HepG2 (cell line): ENCODE measurements at regions not wholly inside any gene's neighbourhood (a gene's known extent, or its start where the extent isn't known, plus 50 kb on each side); places are given as distances from the start of the nearest gene placed in this dataset.
"Not testable (repeated sequence)": the region's sequence is repeated elsewhere in the genome, so short reads cannot be mapped to it uniquely, and the experiment has no call there.

ENCODE experiments used
- ATAC-seq: fragments of 200-7000 bp; cut with Tn5 transposase; 3 replicates; pipeline ENCODE4 v1.9.1; 2020; ENCODE audit warnings: mild to moderate bottlenecking, moderate library complexity
- BruUV-seq: library from RNA; stranded (reverse); fragments of 400-500 nt; replicated peaks from 2 replicates; lab custom pipeline; 2021; lab: Mats Ljungman, UMichigan
- CTCF ChIA-PET: fragments of 300-600 bp; formaldehyde crosslinking; extraction: SDS; loops from one replicate; lab custom pipeline; 2021; ENCODE audit warnings: low total read pairs, inconsistent platforms, low intra/inter-chr PET ratio; lab: Yijun Ruan, JAX
- POLR2A ChIA-PET: fragments of 350-600 bp; sonication (Branson Sonifier 250); formaldehyde crosslinking; loops from one replicate; lab custom pipeline; 2020; ENCODE audit warnings: antibody characterized with exemption, inconsistent platforms; lab: Yijun Ruan, JAX
- DNase-seq: peaks from one replicate; pipeline ENCODE4 v3.0.0-alpha.2; 2015; ENCODE audit warnings: low spot score
- FAIRE-seq: peaks from 3 replicates; lab custom pipeline; 2011; peaks lifted over from hg19 to GRCh38; lab: Jason Lieb, UNC
- H2AFZ ChIP-seq: one replicate; pipeline ENCODE4 v1.6.1; 2011; ENCODE audit warnings: low read length, inconsistent platforms
- H3K27ac ChIP-seq: fragments of 300-600 bp; 3 replicates; pipeline ENCODE4 v1.8.0; 2011; ENCODE audit warnings: mixed run types, mild to moderate bottlenecking, mixed read lengths, low read length, inconsistent platforms; ENCODE audit not compliant: insufficient read depth; ENCODE audit errors: extremely low read length
- H3K27me3 ChIP-seq, 2 experiments: fragments of 200-600 bp in 1 of 2; 2 replicates in 1 of 2; 3 replicates in 1 of 2; pipeline versions ENCODE4 v1.6.0 to v1.8.0; 2011; ENCODE audit warnings: low read length in 2 of 2, mild to moderate bottlenecking in 2 of 2, moderate library complexity in 2 of 2, inconsistent platforms in 1 of 2; ENCODE audit not compliant: insufficient read depth in 2 of 2, control insufficient read depth in 1 of 2
- H3K36me3 ChIP-seq, 2 experiments: fragments of 200-600 bp in 1 of 2; replicated peaks in 1 of 2; 2 replicates in 1 of 2; 3 replicates in 1 of 2; pipeline versions ENCODE4 v1.5.1 to v1.8.0; 2011; ENCODE audit warnings: low read length in 2 of 2, inconsistent platforms in 1 of 2; ENCODE audit not compliant: insufficient read depth in 2 of 2, control insufficient read depth in 1 of 2
- H3K4me1 ChIP-seq: 2 replicates; pipeline ENCODE4 v1.5.1; 2012; ENCODE audit warnings: low read length, inconsistent platforms; ENCODE audit not compliant: insufficient read depth
- H3K4me2 ChIP-seq: 2 replicates; pipeline ENCODE4 v1.6.0; 2011; ENCODE audit warnings: low read depth, low read length, inconsistent platforms
- H3K4me3 ChIP-seq, 3 experiments: fragments of 200-600 bp in 1 of 3; sonication (generic), shearing (Covaris generic) in 1 of 3; replicated peaks in 1 of 3; 2 replicates each; pipeline ENCODE4 v1.5.1; 2011 to 2016; ENCODE audit warnings: low read length in 3 of 3, inconsistent platforms in 2 of 3, low read depth in 2 of 3, mild to moderate bottlenecking in 2 of 3, control low read depth in 1 of 3, mixed read lengths in 1 of 3; ENCODE audit not compliant: insufficient read depth in 1 of 3
- H3K79me2 ChIP-seq: one replicate; pipeline ENCODE4 v1.6.1; 2011; ENCODE audit warnings: low read length, inconsistent platforms; ENCODE audit not compliant: insufficient read depth
- H3K9ac ChIP-seq: 2 replicates; pipeline ENCODE4 v1.6.0; 2011; ENCODE audit warnings: mild to moderate bottlenecking, low read depth, low read length, inconsistent platforms; ENCODE audit not compliant: insufficient read depth
- H3K9me3 ChIP-seq: 2 replicates; pipeline ENCODE4 v1.5.1; 2012; ENCODE audit warnings: mild to moderate bottlenecking, low read length
- H4K20me1 ChIP-seq: 2 replicates; pipeline ENCODE4 v1.6.0; 2011; ENCODE audit warnings: inconsistent platforms, mild to moderate bottlenecking, low read length, moderate library complexity; ENCODE audit not compliant: insufficient read depth
- ATF7-NPFF ChIP-seq: sonication (generic); formaldehyde crosslinking; IDR thresholded peaks from 2 replicates; pipeline ENCODE4 v1.8.1; 2023; ENCODE audit warnings: mild to moderate bottlenecking, low read depth, missing genetic modification reagents, moderate library complexity
- FOXA3 ChIP-seq: IDR thresholded peaks from 2 replicates; pipeline ENCODE4 v1.6.1; 2016; ENCODE audit warnings: missing genetic modification reagents, missing compliant biosample characterization
- JUN ChIP-seq: sonication (generic); formaldehyde crosslinking; IDR thresholded peaks from 2 replicates; pipeline ENCODE4 v1.4.0; 2020; ENCODE audit warnings: mild to moderate bottlenecking, missing genetic modification reagents
- NFRKB ChIP-seq: fragments of 450-650 bp; IDR thresholded peaks from 2 replicates; pipeline ENCODE4 v1.6.1; 2017
- STAG1 ChIP-seq: sonication (generic); formaldehyde crosslinking; IDR thresholded peaks from 2 replicates; pipeline ENCODE4 v1.4.0; 2020; ENCODE audit warnings: missing genetic modification reagents
- TBP ChIP-seq: sonication (generic); formaldehyde crosslinking; IDR thresholded peaks from 2 replicates; pipeline ENCODE4 v1.5.0; 2020; ENCODE audit warnings: missing genetic modification reagents
- ZNF672 ChIP-seq: sonication (generic); formaldehyde crosslinking; IDR thresholded peaks from 2 replicates; pipeline ENCODE4 v1.8.1; 2022; ENCODE audit warnings: missing genetic modification reagents
- WGBS: methylation state at CpG from one replicate; pipeline ENCODE4 v1.1.6; 2017; ENCODE audit warnings: low lambda C conversion rate; 5-methylcytosine and 5-hydroxymethylcytosine counted together
- in situ Hi-C: cut with HindIII; loops from 2 replicates; pipeline ENCODE4 v1.10.0; 2017; ENCODE audit warnings: low pct_unique_long_range_greater_than_20kb; ENCODE audit not compliant: extremely low pct_ligation_motif_present
- intact Hi-C: fragments of 100-400 bp; cut with micrococcal nuclease; formaldehyde crosslinking; loops from one replicate; pipeline ENCODE4 v1.10.0; 2022; ENCODE audit not compliant: unreplicated experiment
- TF ChIP-seq, protein P1 (sequence below): sonication (generic); formaldehyde crosslinking; conservative IDR thresholded peaks from 2 replicates; pipeline ENCODE4 v1.8.0; 2022; ENCODE audit warnings: low read depth, missing genetic modification reagents
- TF ChIP-seq, protein P2 (sequence below): sonication (generic); formaldehyde crosslinking; IDR thresholded peaks from 2 replicates; pipeline ENCODE4 v1.5.1; 2020; ENCODE audit warnings: mild to moderate bottlenecking, missing genetic modification reagents, borderline replicate concordance

DNA sequence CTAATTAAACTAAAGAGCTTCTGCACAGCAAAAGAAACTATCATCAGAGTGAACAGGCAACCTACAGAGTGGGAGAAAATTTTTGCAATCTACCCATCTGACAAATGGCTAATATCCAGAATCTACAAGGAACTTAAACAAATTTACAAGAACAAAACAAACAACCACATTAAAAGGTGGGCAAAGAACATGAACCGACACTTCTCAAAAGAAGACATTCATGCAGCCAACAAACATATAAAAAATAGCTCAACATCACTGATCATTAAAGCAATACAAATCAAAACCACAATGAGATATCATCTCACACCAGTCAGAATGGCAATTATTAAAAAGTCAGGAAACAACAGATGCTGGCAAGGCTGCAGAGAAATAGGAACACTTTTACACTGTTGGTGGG, 84.6 kb upstream of the PARP8 start:
- ATAC-seq, H3K4me1 ChIP-seq, POLR2A ChIA-PET, DNase-seq, H3K4me2 ChIP-seq, FAIRE-seq, CTCF ChIA-PET, intact Hi-C loops, H3K36me3 ChIP-seq, H3K79me2 ChIP-seq, H2AFZ ChIP-seq, H3K9ac ChIP-seq, H4K20me1 ChIP-seq, BruUV-seq, H3K27me3 ChIP-seq, H3K27ac ChIP-seq, in situ Hi-C loops, H3K4me3 ChIP-seq: not testable (repeated sequence)
- peaks cover 39% of the 10 kb centered on the region for H3K9me3 ChIP-seq
- 7% methylated on average over 1 of the region's 1 CpG for WGBS

DNA sequence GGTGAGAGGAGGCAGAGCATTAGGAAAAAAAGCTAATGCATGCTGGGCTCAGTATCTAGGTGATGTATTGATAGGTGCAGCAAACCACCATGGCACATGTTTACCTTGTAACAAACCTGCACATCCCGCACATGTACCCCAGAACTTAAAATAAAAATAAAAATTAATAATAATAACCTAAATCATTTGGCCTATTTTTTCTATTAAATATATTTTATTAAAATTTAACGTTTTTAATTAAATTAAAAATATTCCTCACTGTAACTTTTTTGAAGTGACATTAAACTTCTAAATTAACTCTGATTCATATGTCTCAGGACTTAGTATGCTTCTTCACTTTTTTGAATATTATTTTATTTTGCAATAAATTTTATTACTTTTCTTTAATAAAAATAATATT, 83.7 kb upstream of the PARP8 start:
- H3K36me3 ChIP-seq: no peaks in the 10 kb centered on the region
- H3K4me3 ChIP-seq: no peak overlapping the region
- in situ Hi-C loops (no loop called here), intact Hi-C loops (no loop called here)
- no peak overlapping the region for H3K9ac ChIP-seq
- no peak for ATAC-seq
- ChIA-PET CTCF (no interaction called here), POLR2A (no interaction called here)
- no peaks in the 10 kb centered on the region for H3K4me1 ChIP-seq
- TF ChIP-seq STAG1: no peak
- TF ChIP-seq, protein P1, sequence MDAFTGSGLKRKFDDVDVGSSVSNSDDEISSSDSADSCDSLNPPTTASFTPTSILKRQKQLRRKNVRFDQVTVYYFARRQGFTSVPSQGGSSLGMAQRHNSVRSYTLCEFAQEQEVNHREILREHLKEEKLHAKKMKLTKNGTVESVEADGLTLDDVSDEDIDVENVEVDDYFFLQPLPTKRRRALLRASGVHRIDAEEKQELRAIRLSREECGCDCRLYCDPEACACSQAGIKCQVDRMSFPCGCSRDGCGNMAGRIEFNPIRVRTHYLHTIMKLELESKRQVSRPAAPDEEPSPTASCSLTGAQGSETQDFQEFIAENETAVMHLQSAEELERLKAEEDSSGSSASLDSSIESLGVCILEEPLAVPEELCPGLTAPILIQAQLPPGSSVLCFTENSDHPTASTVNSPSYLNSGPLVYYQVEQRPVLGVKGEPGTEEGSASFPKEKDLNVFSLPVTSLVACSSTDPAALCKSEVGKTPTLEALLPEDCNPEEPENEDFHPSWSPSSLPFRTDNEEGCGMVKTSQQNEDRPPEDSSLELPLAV: no peak
- TF ChIP-seq ATF7-NPFF (CRISPR knock-in tag): no peak
- TF ChIP-seq NFRKB: no peak
- no peak for TF ChIP-seq ZNF672
- no peak for TF ChIP-seq JUN (CRISPR knock-in tag)
- no peak for TF ChIP-seq FOXA3 (CRISPR knock-in tag)
- no peak for TF ChIP-seq TBP
- TF ChIP-seq, protein P2, sequence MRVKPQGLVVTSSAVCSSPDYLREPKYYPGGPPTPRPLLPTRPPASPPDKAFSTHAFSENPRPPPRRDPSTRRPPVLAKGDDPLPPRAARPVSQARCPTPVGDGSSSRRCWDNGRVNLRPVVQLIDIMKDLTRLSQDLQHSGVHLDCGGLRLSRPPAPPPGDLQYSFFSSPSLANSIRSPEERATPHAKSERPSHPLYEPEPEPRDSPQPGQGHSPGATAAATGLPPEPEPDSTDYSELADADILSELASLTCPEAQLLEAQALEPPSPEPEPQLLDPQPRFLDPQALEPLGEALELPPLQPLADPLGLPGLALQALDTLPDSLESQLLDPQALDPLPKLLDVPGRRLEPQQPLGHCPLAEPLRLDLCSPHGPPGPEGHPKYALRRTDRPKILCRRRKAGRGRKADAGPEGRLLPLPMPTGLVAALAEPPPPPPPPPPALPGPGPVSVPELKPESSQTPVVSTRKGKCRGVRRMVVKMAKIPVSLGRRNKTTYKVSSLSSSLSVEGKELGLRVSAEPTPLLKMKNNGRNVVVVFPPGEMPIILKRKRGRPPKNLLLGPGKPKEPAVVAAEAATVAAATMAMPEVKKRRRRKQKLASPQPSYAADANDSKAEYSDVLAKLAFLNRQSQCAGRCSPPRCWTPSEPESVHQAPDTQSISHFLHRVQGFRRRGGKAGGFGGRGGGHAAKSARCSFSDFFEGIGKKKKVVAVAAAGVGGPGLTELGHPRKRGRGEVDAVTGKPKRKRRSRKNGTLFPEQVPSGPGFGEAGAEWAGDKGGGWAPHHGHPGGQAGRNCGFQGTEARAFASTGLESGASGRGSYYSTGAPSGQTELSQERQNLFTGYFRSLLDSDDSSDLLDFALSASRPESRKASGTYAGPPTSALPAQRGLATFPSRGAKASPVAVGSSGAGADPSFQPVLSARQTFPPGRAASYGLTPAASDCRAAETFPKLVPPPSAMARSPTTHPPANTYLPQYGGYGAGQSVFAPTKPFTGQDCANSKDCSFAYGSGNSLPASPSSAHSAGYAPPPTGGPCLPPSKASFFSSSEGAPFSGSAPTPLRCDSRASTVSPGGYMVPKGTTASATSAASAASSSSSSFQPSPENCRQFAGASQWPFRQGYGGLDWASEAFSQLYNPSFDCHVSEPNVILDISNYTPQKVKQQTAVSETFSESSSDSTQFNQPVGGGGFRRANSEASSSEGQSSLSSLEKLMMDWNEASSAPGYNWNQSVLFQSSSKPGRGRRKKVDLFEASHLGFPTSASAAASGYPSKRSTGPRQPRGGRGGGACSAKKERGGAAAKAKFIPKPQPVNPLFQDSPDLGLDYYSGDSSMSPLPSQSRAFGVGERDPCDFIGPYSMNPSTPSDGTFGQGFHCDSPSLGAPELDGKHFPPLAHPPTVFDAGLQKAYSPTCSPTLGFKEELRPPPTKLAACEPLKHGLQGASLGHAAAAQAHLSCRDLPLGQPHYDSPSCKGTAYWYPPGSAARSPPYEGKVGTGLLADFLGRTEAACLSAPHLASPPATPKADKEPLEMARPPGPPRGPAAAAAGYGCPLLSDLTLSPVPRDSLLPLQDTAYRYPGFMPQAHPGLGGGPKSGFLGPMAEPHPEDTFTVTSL: no peak
- H4K20me1 ChIP-seq: no peaks in the 10 kb centered on the region
- DNase-seq: no peak
- no peaks in the 10 kb centered on the region for H3K79me2 ChIP-seq
- no peak overlapping the region for H3K27ac ChIP-seq
- no peak for FAIRE-seq
- no TSS peak for BruUV-seq
- WGBS: 2% methylated on average over 2 of the region's 2 CpGs
- H2AFZ ChIP-seq: no peak overlapping the region
- H3K4me2 ChIP-seq: no peak overlapping the region
- H3K9me3 ChIP-seq: peaks cover 39% of the 10 kb centered on the region
- H3K27me3 ChIP-seq: no peaks in the 10 kb centered on the region; a peak in 1 of 5 replicates
